Stimulated activated CD8-positive, alpha-beta memory T cell treated with anti-CD3 and anti-CD28 coated beads, Interleukin-4, amount 100 ng/mL, for 1 hour (primary cell): ENCODE measurements at regions not wholly inside any gene's neighbourhood (a gene's known extent, or its start where the extent isn't known, plus 50 kb on each side); places are given as distances from the start of the nearest gene placed in this dataset.
"Not testable (repeated sequence)": the region's sequence is repeated elsewhere in the genome, so short reads cannot be mapped to it uniquely, and the experiment has no call there.

Experiments
- DNase-seq, 2 donors: peaks; one replicate each; pipeline ENCODE4 v3.0.0-alpha.2; 2020; ENCODE audit warnings: low read depth in 2 of 2, low spot score in 1 of 2

GRCh38 chr3:177495566-177495965, 298.3 kb upstream of the TBL1XR1 start:
- no peak for DNase-seq

GRCh38 chr3:177498037-177498857, 301.0 kb upstream of the TBL1XR1 start:
- no peak for DNase-seq

- not testable (repeated sequence) for DNase-seq
Observed at GRCh38 chr3:177499039-177499438, 301.8 kb upstream of the TBL1XR1 start.

GRCh38 chr3:177499779-177500423, 302.6 kb upstream of the TBL1XR1 start:
- DNase-seq: no peak

GRCh38 chr3:177510693-177511216, 313.5 kb upstream of the TBL1XR1 start:
- no peak for DNase-seq

- no peak for DNase-seq
Observed at GRCh38 chr3:177512945-177513814, 315.9 kb upstream of the TBL1XR1 start.

- no peak for DNase-seq
Observed at GRCh38 chr3:177513815-177514610, 316.7 kb upstream of the TBL1XR1 start.

- no peak for DNase-seq
Observed at GRCh38 chr3:177514611-177515499, 317.6 kb upstream of the TBL1XR1 start.

GRCh38 chr3:177515786-177516157, 318.5 kb upstream of the TBL1XR1 start:
- no peak for DNase-seq

GRCh38 chr3:177516158-177517011, 319.1 kb upstream of the TBL1XR1 start:
- no peak for DNase-seq

GRCh38 chr3:177517906-177518305, 320.6 kb upstream of the TBL1XR1 start:
- no peak for DNase-seq

GRCh38 chr3:177519588-177519987, 322.3 kb upstream of the TBL1XR1 start:
- no peak for DNase-seq

GRCh38 chr3:177521305-177521704, 324.0 kb upstream of the TBL1XR1 start:
- DNase-seq: no peak

GRCh38 chr3:177522051-177522450, 324.8 kb upstream of the TBL1XR1 start:
- no peak for DNase-seq

- no peak for DNase-seq
Observed at GRCh38 chr3:177523067-177523675, 325.9 kb upstream of the TBL1XR1 start.

- DNase-seq: no peak
Observed at GRCh38 chr3:177523872-177524438, 326.7 kb upstream of the TBL1XR1 start.

GRCh38 chr3:177524742-177525141, 327.5 kb upstream of the TBL1XR1 start:
- no peak for DNase-seq

- DNase-seq: no peak
Observed at GRCh38 chr3:177525414-177525813, 328.1 kb upstream of the TBL1XR1 start.
